GM23248 (cell line): ENCODE measurements at regions not wholly inside any gene's neighbourhood (a gene's known extent, or its start where the extent isn't known, plus 50 kb on each side); places are given as distances from the start of the nearest gene placed in this dataset.

Experiments
- DNase-seq: peaks from one replicate; pipeline ENCODE4 v3.0.0-alpha.2; 2015
- H2AFZ ChIP-seq: fragments of 200-600 bp; sonication (generic); 2 replicates; pipeline ENCODE4 v1.6.1; 2016; ENCODE audit warnings: antibody characterized with exemption
- H3F3A ChIP-seq: fragments of 200-600 bp; sonication (generic); 2 replicates; pipeline ENCODE4 v1.6.1; 2016; ENCODE audit warnings: mild to moderate bottlenecking, antibody characterized with exemption, mixed run types; ENCODE audit not compliant: insufficient read depth
- H3K27ac ChIP-seq: fragments of 200-600 bp; sonication (generic); 2 replicates; pipeline ENCODE4 v1.5.1; 2016; ENCODE audit warnings: mild to moderate bottlenecking
- H3K27me3 ChIP-seq: fragments of 200-600 bp; sonication (generic); replicated peaks from 2 replicates; pipeline ENCODE4 v1.6.1; 2016; ENCODE audit warnings: mild to moderate bottlenecking; ENCODE audit not compliant: insufficient read depth
- H3K36me3 ChIP-seq: fragments of 200-600 bp; sonication (generic); 2 replicates; pipeline ENCODE4 v1.6.1; 2016; ENCODE audit warnings: low read depth, mild to moderate bottlenecking
- H3K4me1 ChIP-seq: fragments of 200-600 bp; sonication (generic); 2 replicates; pipeline ENCODE4 v1.6.1; 2016; ENCODE audit warnings: mild to moderate bottlenecking; ENCODE audit not compliant: insufficient read depth
- H3K4me2 ChIP-seq: fragments of 200-600 bp; sonication (generic); one replicate; pipeline ENCODE4 v1.6.1; 2016; ENCODE audit warnings: mild to moderate bottlenecking; ENCODE audit not compliant: unreplicated experiment
- H3K4me3 ChIP-seq: fragments of 200-600 bp; sonication (generic); 2 replicates; pipeline ENCODE4 v1.5.1; 2016; ENCODE audit warnings: mild to moderate bottlenecking
- H3K79me2 ChIP-seq: fragments of 200-600 bp; sonication (generic); 2 replicates; pipeline ENCODE4 v1.6.1; 2016; ENCODE audit warnings: mild to moderate bottlenecking; ENCODE audit not compliant: insufficient read depth
- H3K9ac ChIP-seq: fragments of 200-600 bp; sonication (generic); 2 replicates; pipeline ENCODE4 v1.6.1; 2016; ENCODE audit warnings: mild to moderate bottlenecking
- H3K9me2 ChIP-seq: fragments of 200-600 bp; sonication (generic); 2 replicates; pipeline ENCODE4 v1.6.1; 2016; ENCODE audit warnings: mixed run types, mild to moderate bottlenecking, moderate library complexity; ENCODE audit not compliant: insufficient read depth
- H3K9me3 ChIP-seq: fragments of 200-600 bp; sonication (generic); one replicate; pipeline ENCODE4 v1.6.1; 2017; ENCODE audit warnings: low read depth
- H4K20me1 ChIP-seq: fragments of 200-600 bp; sonication (generic); 2 replicates; pipeline ENCODE4 v1.6.0; 2016; ENCODE audit not compliant: insufficient read depth
- EZH2 ChIP-seq: fragments of 200-600 bp; sonication (generic); IDR thresholded peaks from 2 replicates; pipeline ENCODE4 v1.6.1; 2018; ENCODE audit warnings: antibody characterized with exemption, mild to moderate bottlenecking; ENCODE audit not compliant: insufficient read depth, poor library complexity, severe bottlenecking
- EZH2phosphoT487 ChIP-seq: fragments of 200-600 bp; sonication (generic); IDR thresholded peaks from 2 replicates; pipeline ENCODE4 v1.6.1; 2018; ENCODE audit warnings: antibody characterized with exemption, moderate library complexity, mild to moderate bottlenecking, low read depth; ENCODE audit not compliant: insufficient read depth
- WGBS, 2 experiments: methylation state at CpG; one replicate each; pipeline ENCODE4 v1.1.6; 2015 to 2017; ENCODE audit warnings: low lambda C conversion rate in 2 of 2, low coverage in 1 of 2; ENCODE audit errors: missing lambda C conversion rate in 2 of 2; 5-methylcytosine and 5-hydroxymethylcytosine counted together
- in situ Hi-C: fragments of 300-500 bp; cut with MboI; formaldehyde crosslinking; loops from 2 replicates; pipeline ENCODE4 v1.15.0; 2020

GRCh38 chr6:91505199-91505598 lies 918.3 kb upstream of the MAP3K7 start:
- in situ Hi-C loops = no loop called here
- TF ChIP-seq EZH2 = no peak
- TF ChIP-seq EZH2phosphoT487 = no peak
- H3K27me3 ChIP-seq = no peaks in the 10 kb centered on the region

GRCh38 chr6:91501930-91502329 lies 915.1 kb upstream of the MAP3K7 start:
- no peak for TF ChIP-seq EZH2phosphoT487
- TF ChIP-seq EZH2 = no peak
- Histone ChIP-seq H4K20me1 (no peaks in the 10 kb centered on the region), H3K9me2 (no peaks in the 10 kb centered on the region), H3K36me3 (no peaks in the 10 kb centered on the region), H3K27me3 (no peaks in the 10 kb centered on the region), H3K4me3 (no peak overlapping the region), H3K79me2 (no peaks in the 10 kb centered on the region), H2AFZ (no peak overlapping the region), H3K9ac (no peak overlapping the region), H3F3A (no peaks in the 10 kb centered on the region), H3K4me1 (no peaks in the 10 kb centered on the region), H3K27ac (no peak overlapping the region), H3K9me3 (no peaks in the 10 kb centered on the region), H3K4me2 (no peak overlapping the region)
- 26 to 27% methylated on average over 4 of the region's 4 CpGs for WGBS, 2 experiments
- DNase-seq = no peak
- in situ Hi-C loops = no loop called here

More at GRCh38 chr6:91505199-91505598, 918.3 kb upstream of the MAP3K7 start:
- H3K9me2 ChIP-seq = no peaks in the 10 kb centered on the region
- no peak overlapping the region for H3K9ac ChIP-seq
- H3K4me2 ChIP-seq = no peak overlapping the region
- DNase-seq = no peak
- no peaks in the 10 kb centered on the region for H4K20me1 ChIP-seq
- no peaks in the 10 kb centered on the region for H3K36me3 ChIP-seq
- no peak overlapping the region for H3K4me3 ChIP-seq
- H3K27ac ChIP-seq = no peak overlapping the region
- no peaks in the 10 kb centered on the region for H3K9me3 ChIP-seq
- no peaks in the 10 kb centered on the region for H3K79me2 ChIP-seq
- no peaks in the 10 kb centered on the region for H3F3A ChIP-seq
- no peak overlapping the region for H2AFZ ChIP-seq
- H3K4me1 ChIP-seq = no peaks in the 10 kb centered on the region

- Histone ChIP-seq H3K4me2 (no peak overlapping the region), H3K79me2 (no peaks in the 10 kb centered on the region), H3K27me3 (no peaks in the 10 kb centered on the region), H2AFZ (no peak overlapping the region), H3F3A (no peaks in the 10 kb centered on the region), H3K4me3 (no peak overlapping the region), H3K27ac (no peak overlapping the region), H3K9me2 (no peaks in the 10 kb centered on the region), H3K36me3 (no peaks in the 10 kb centered on the region), H3K4me1 (no peaks in the 10 kb centered on the region), H3K9me3 (no peaks in the 10 kb centered on the region), H4K20me1 (no peaks in the 10 kb centered on the region), H3K9ac (no peak overlapping the region)
- TF ChIP-seq EZH2phosphoT487 (no peak), EZH2 (no peak)
- in situ Hi-C loops = no loop called here
- DNase-seq = no peak
- WGBS, 2 experiments = 9 to 16% methylated on average over 1 of the region's 1 CpG
Observed at GRCh38 chr6:91500689-91501303, 913.9 kb upstream of the MAP3K7 start.

- in situ Hi-C loops = no loop called here
- no peak for DNase-seq
- H3K27ac ChIP-seq = no peak overlapping the region
- WGBS, 2 experiments = 21 to 38% methylated on average over 1 of the region's 1 CpG
- no peak overlapping the region for H3K4me3 ChIP-seq
- H3K9me2 ChIP-seq = no peaks in the 10 kb centered on the region
- H4K20me1 ChIP-seq = no peaks in the 10 kb centered on the region
- H3K9ac ChIP-seq = no peak overlapping the region
- H3K4me2 ChIP-seq = no peak overlapping the region
- H3K9me3 ChIP-seq = no peaks in the 10 kb centered on the region
- H3K27me3 ChIP-seq = no peaks in the 10 kb centered on the region
- H2AFZ ChIP-seq = no peak overlapping the region
- H3K4me1 ChIP-seq = no peaks in the 10 kb centered on the region
- no peaks in the 10 kb centered on the region for H3K79me2 ChIP-seq
- TF ChIP-seq EZH2 (no peak), EZH2phosphoT487 (no peak)
- H3K36me3 ChIP-seq = no peaks in the 10 kb centered on the region
- no peaks in the 10 kb centered on the region for H3F3A ChIP-seq
Observed at GRCh38 chr6:91498576-91498975, 911.7 kb upstream of the MAP3K7 start.

- no peaks in the 10 kb centered on the region for H3K9me3 ChIP-seq
- WGBS, 2 experiments = 22 to 30% methylated on average over 1 of the region's 1 CpG
- H3K4me2 ChIP-seq = no peak overlapping the region
- H3K79me2 ChIP-seq = no peaks in the 10 kb centered on the region
- H2AFZ ChIP-seq = no peak overlapping the region
- no peaks in the 10 kb centered on the region for H3K4me1 ChIP-seq
- no peaks in the 10 kb centered on the region for H4K20me1 ChIP-seq
- no peak overlapping the region for H3K9ac ChIP-seq
- no peak overlapping the region for H3K4me3 ChIP-seq
- H3K27me3 ChIP-seq = no peaks in the 10 kb centered on the region
- no peaks in the 10 kb centered on the region for H3K9me2 ChIP-seq
- in situ Hi-C loops = no loop called here
- no peaks in the 10 kb centered on the region for H3K36me3 ChIP-seq
- TF ChIP-seq EZH2phosphoT487 (no peak), EZH2 (no peak)
- DNase-seq = no peak
- no peaks in the 10 kb centered on the region for H3F3A ChIP-seq
- H3K27ac ChIP-seq = no peak overlapping the region
Observed at GRCh38 chr6:91497770-91498169, 910.9 kb upstream of the MAP3K7 start.
